ENCODE measurements at regions not wholly inside any gene's neighbourhood (a gene's known extent, or its start where the extent isn't known, plus 50 kb on each side); places are given as distances from the start of the nearest gene placed in this dataset.

GRCh38 chr13:34758628-34759027, 183.4 kb upstream of the NBEA start:
- H3K4me2 ChIP-seq (ENCODE audit: insufficient read depth, low read length): no peak overlapping the region
- H3K27me3 ChIP-seq (ENCODE audit: control insufficient read depth in 2 of 2, insufficient read depth in 2 of 2, low read length in 2 of 2): no peaks in the 10 kb centered on the region
- ChIA-PET CTCF (interaction anchor here (1.3 kb wide), 1 partner anchor 11 kb away, joined by 5 read pairs; no protein-coding TSS in a partner anchor), POLR2A (no interaction called here)
- DNase-seq (ENCODE audit: low read depth, low spot score) (no peak), FAIRE-seq (no peak)
- no peaks in the 10 kb centered on the region for H3K9me1 ChIP-seq (replicated peaks; ENCODE audit: control insufficient read depth, extremely low read depth, insufficient read depth, low read length)
- H2AFZ ChIP-seq (ENCODE audit: low read depth, low read length): no peak overlapping the region
- dilution Hi-C loops (cut with MboI; ENCODE audit: extremely low pct_ligation_motif_present, low sequenced_read_pairs): no loop called here
- TF ChIP-seq MYC (IDR thresholded peaks at IDR 0.05; ENCODE audit: low read depth, low read length) (no peak), MAX (IDR thresholded peaks at IDR 0.05; ENCODE audit: insufficient read depth, insufficient read length) (no peak), POLR2A (IDR thresholded peaks at IDR 0.05; ENCODE audit: low read depth, low read length) (no peak), POLR2AphosphoS5 (IDR thresholded peaks at IDR 0.05; ENCODE audit: insufficient read depth, low read depth, low read length) (no peak), GATA2 (IDR thresholded peaks at IDR 0.05; ENCODE audit: insufficient read depth, insufficient read length, low read depth, low read length) (no peak), CTCF (IDR thresholded peaks at IDR 0.05; ENCODE audit: extremely low read depth in 1 of 2, insufficient read depth in 1 of 2, low read depth in 1 of 2, low read length in 2 of 2) (no peak), JUN (IDR thresholded peaks at IDR 0.05; ENCODE audit: borderline replicate concordance, insufficient read depth, insufficient read length, low read depth) (no peak), FOS (IDR thresholded peaks at IDR 0.05; ENCODE audit: borderline replicate concordance, insufficient read depth, low read length) (no peak), EZH2 (IDR thresholded peaks at IDR 0.05; ENCODE audit: borderline replicate concordance, low read depth, low read length, severe bottlenecking) (no peak)
- H3K79me2 ChIP-seq (ENCODE audit: control insufficient read depth, insufficient read depth, low read length): no peaks in the 10 kb centered on the region
- H3K36me3 ChIP-seq (ENCODE audit: control insufficient read depth in 2 of 2, extremely low read depth in 1 of 2, insufficient read depth in 2 of 2, low read length in 2 of 2): no peaks in the 10 kb centered on the region
- no peaks in the 10 kb centered on the region for H4K20me1 ChIP-seq (replicated peaks; ENCODE audit: control insufficient read depth, extremely low read depth, insufficient read depth, low read length)
- H3K27ac ChIP-seq (ENCODE audit: insufficient read depth, low read depth, low read length): no peak overlapping the region
- no peak overlapping the region for H3K9ac ChIP-seq (replicated peaks; ENCODE audit: extremely low read depth, insufficient read depth, low read length)
- H3K4me1 ChIP-seq (ENCODE audit: control insufficient read depth, extremely low read depth, insufficient read depth, low read length): no peaks in the 10 kb centered on the region
- H3K9me3 ChIP-seq (replicated peaks; ENCODE audit: control insufficient read depth, insufficient read depth, low read length): no peaks in the 10 kb centered on the region
- intact Hi-C loops (cut with micrococcal nuclease): no loop called here
- no peak overlapping the region for H3K4me3 ChIP-seq (replicated peaks in 1 of 3; ENCODE audit: insufficient read depth in 1 of 3, low read depth in 1 of 3, low read length in 3 of 3)
- no TSS peak for BruUV-seq (replicated peaks)
